Thyroid gland (tissue), 4 donors: ENCODE measurements at regions not wholly inside any gene's neighbourhood (a gene's known extent, or its start where the extent isn't known, plus 50 kb on each side); places are given as distances from the start of the nearest gene placed in this dataset.

ENCODE experiments used
- CTCF ChIP-seq, 6 experiments: fragments of 200-600 bp in 3 of 6; fragments of 450-650 bp in 3 of 6; sonication (generic) in 3 of 6; IDR thresholded peaks; one replicate each; pipeline ENCODE4 v1.5.1; 2016 to 2019; ENCODE audit warnings: antibody characterized with exemption in 6 of 6, mild to moderate bottlenecking in 2 of 6, inconsistent platforms in 1 of 6, moderate library complexity in 1 of 6
- POLR2A ChIP-seq, 2 donors: fragments of 450-650 bp; IDR thresholded peaks; one replicate each; pipeline ENCODE4 v1.6.1; 2017; ENCODE audit warnings: antibody characterized with exemption in 2 of 2, mild to moderate bottlenecking in 2 of 2, moderate library complexity in 1 of 2

- TF ChIP-seq POLR2A (IDR thresholded peaks at IDR 0.05) (no peak), CTCF (IDR thresholded peaks at IDR 0.05) (no peak)
These were observed 606.3 kb upstream of the FZD8 start for GRCh38 chr10:36248304-36248981.
